Left ventricle myocardium inferior (tissue), 1 donor: ENCODE measurements at regions not wholly inside any gene's neighbourhood (a gene's known extent, or its start where the extent isn't known, plus 50 kb on each side); places are given as distances from the start of the nearest gene placed in this dataset.

Source experiments
- DNase-seq: peaks from one replicate; pipeline ENCODE4 v3.0.0-alpha.2; 2020
- H3K27ac ChIP-seq: fragments of 200-600 bp; replicated peaks from 2 replicates; pipeline ENCODE4 v1.8.0; 2021
- H3K27me3 ChIP-seq: fragments of 200-600 bp; 2 replicates; pipeline ENCODE4 v1.8.0; 2021; ENCODE audit warnings: low read depth
- H3K36me3 ChIP-seq: fragments of 200-600 bp; 2 replicates; pipeline ENCODE4 v1.8.0; 2021
- H3K4me1 ChIP-seq: fragments of 200-600 bp; 2 replicates; pipeline ENCODE4 v1.8.0; 2021
- H3K4me3 ChIP-seq: fragments of 200-600 bp; 2 replicates; pipeline ENCODE4 v1.8.0; 2021; ENCODE audit warnings: mild to moderate bottlenecking, moderate library complexity
- H3K9me3 ChIP-seq: fragments of 200-600 bp; replicated peaks from 2 replicates; pipeline ENCODE4 v1.8.0; 2021
- intact Hi-C: fragments of 100-400 bp; cut with micrococcal nuclease; formaldehyde crosslinking; loops from one replicate; pipeline ENCODE4 v1.11.0; 2022
- TF ChIP-seq, protein P1 (sequence below): fragments of 200-600 bp; IDR thresholded peaks from 2 replicates; pipeline ENCODE4 v1.8.0; 2021; ENCODE audit warnings: antibody characterized with exemption, mild to moderate bottlenecking, borderline replicate concordance
- donor health status: DM: no; HTN: yes; CAD: no; lungs with severe emphysema.

- Histone ChIP-seq H3K4me1 (no peaks in the 10 kb centered on the region), H3K27ac (no peak overlapping the region), H3K27me3 (no peaks in the 10 kb centered on the region), H3K36me3 (no peaks in the 10 kb centered on the region), H3K4me3 (no peak overlapping the region), H3K9me3 (peaks cover 13% of the 10 kb centered on the region)
- TF ChIP-seq, protein P1, sequence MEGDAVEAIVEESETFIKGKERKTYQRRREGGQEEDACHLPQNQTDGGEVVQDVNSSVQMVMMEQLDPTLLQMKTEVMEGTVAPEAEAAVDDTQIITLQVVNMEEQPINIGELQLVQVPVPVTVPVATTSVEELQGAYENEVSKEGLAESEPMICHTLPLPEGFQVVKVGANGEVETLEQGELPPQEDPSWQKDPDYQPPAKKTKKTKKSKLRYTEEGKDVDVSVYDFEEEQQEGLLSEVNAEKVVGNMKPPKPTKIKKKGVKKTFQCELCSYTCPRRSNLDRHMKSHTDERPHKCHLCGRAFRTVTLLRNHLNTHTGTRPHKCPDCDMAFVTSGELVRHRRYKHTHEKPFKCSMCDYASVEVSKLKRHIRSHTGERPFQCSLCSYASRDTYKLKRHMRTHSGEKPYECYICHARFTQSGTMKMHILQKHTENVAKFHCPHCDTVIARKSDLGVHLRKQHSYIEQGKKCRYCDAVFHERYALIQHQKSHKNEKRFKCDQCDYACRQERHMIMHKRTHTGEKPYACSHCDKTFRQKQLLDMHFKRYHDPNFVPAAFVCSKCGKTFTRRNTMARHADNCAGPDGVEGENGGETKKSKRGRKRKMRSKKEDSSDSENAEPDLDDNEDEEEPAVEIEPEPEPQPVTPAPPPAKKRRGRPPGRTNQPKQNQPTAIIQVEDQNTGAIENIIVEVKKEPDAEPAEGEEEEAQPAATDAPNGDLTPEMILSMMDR: no peak
- DNase-seq: no peak
- intact Hi-C loops: no loop called here
These were observed 55.0 kb downstream of the SOX4 start for GRCh38 chr6:21648475-21649050.

DNA sequence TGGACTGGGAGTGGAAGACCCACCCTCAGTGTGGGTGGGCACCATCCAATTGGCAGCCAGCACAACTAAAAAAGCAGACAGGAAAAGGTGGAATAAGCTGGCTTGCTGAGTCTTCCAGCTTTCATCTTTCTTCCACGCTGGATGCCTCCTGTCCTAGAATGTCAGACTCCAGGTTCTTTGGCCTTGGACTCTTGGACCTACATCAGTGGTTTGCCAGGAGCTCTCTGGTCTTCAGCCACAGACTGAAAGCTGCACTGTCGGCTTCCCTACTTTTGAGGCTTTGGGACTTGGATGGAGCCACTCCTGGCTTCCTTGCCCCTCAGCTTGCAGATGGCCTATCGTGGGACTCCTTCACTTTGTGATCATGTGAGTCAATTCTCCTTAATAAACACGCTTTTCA lies 59.8 kb downstream of the SOX4 start:
- Histone ChIP-seq H3K4me1 (no peaks in the 10 kb centered on the region), H3K4me3 (no peak overlapping the region), H3K36me3 (no peaks in the 10 kb centered on the region), H3K9me3 (peaks cover 13% of the 10 kb centered on the region), H3K27me3 (no peaks in the 10 kb centered on the region), H3K27ac (no peak overlapping the region)
- intact Hi-C loops: no loop called here
- no peak for DNase-seq
- TF ChIP-seq, protein P1: no peak

- H3K9me3 ChIP-seq: peaks cover 13% of the 10 kb centered on the region
- no peak for DNase-seq
- intact Hi-C loops: no loop called here
- H3K27ac ChIP-seq: no peak overlapping the region
- no peaks in the 10 kb centered on the region for H3K4me1 ChIP-seq
- TF ChIP-seq, protein P1: no peak
- no peaks in the 10 kb centered on the region for H3K36me3 ChIP-seq
- no peak overlapping the region for H3K4me3 ChIP-seq
- no peaks in the 10 kb centered on the region for H3K27me3 ChIP-seq
These were observed 60.4 kb downstream of the SOX4 start for GRCh38 chr6:21653905-21654304.

- H3K9me3 ChIP-seq: peaks cover 13% of the 10 kb centered on the region
- DNase-seq: no peak
- no peaks in the 10 kb centered on the region for H3K27me3 ChIP-seq
- intact Hi-C loops: no loop called here
- no peaks in the 10 kb centered on the region for H3K36me3 ChIP-seq
- no peaks in the 10 kb centered on the region for H3K4me1 ChIP-seq
- no peak overlapping the region for H3K27ac ChIP-seq
- TF ChIP-seq, protein P1: no peak
- no peak overlapping the region for H3K4me3 ChIP-seq
These were observed 60.8 kb downstream of the SOX4 start for GRCh38 chr6:21654361-21654760.

GRCh38 chr6:21663966-21664313 lies 70.4 kb downstream of the SOX4 start:
- H3K9me3 ChIP-seq: no peaks in the 10 kb centered on the region
- no peak for DNase-seq
- peaks cover 32% of the 10 kb centered on the region for H3K4me1 ChIP-seq
- H3K27ac ChIP-seq: peak overlapping the region; percentile 76
- H3K4me3 ChIP-seq: peak overlapping the region; percentile 76
- H3K36me3 ChIP-seq: no peaks in the 10 kb centered on the region
- TF ChIP-seq, protein P1: no peak
- H3K27me3 ChIP-seq: peaks cover 75% of the 10 kb centered on the region
- intact Hi-C loops: no loop called here
